Activated gamma-delta T cell treated with Interleukin-2 at 50 U/mL for 16 hours (primary cell): ENCODE measurements at regions not wholly inside any gene's neighbourhood (a gene's known extent, or its start where the extent isn't known, plus 50 kb on each side); places are given as distances from the start of the nearest gene placed in this dataset.
"Not testable (repeated sequence)": the region's sequence is repeated elsewhere in the genome, so short reads cannot be mapped to it uniquely, and the experiment has no call there.

Experiments used
- DNase-seq: peaks from one replicate; pipeline ENCODE4 v3.0.0-alpha.2; 2020

DNA sequence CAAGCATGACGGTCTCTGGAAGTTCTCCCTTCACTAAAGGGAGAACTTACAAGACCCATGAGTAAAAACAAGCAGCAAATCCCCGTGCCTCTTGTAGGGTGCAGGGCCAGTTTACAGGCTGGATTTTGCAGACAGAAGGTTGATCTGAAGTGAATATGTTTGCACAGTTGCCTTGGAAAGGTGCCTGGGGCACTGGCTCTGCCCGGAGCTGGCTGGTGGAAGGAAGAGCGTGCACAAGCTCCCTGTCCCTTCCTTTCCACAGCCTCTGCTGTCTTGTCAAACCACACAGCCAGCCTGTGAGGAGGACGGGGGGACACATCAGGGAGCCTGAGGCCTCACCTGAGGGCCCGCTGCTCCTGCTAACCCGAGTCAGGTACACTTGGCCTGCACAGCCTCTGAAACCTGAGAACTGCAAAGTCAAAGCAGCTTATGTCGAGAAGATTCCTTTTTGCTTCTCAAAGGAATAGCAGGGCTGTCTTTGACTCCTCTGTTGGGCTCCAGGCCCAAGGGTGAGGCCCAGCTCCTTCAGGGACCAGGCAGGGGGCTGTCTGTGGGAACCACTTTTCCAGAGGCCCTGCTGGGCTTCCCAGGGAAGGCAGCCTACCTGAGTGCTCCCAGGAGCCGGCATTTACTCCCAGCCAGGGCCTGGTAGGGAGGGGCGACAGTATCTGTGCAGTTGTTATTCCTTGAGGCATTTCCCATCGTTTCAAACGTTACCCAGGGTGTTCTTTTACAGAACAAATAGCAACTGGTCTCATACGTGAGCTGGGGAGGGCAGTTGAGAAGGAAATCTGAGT lies 251.5 kb downstream of the SIPA1L2 start:
- DNase-seq: no peak

DNA sequence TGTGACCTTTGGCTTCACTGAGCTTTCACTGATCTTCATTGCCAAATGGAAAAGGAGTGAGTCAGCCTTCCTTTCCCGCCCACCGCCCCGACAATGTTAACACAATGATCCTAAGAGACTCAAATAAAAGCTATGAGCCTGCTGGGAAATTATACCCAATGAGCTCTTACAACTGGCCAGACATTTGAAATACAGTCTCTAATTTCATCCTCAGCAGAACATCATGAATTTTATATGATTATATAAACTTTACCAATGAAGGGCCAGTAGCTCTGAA lies 252.5 kb downstream of the SIPA1L2 start:
- no peak for DNase-seq

DNA sequence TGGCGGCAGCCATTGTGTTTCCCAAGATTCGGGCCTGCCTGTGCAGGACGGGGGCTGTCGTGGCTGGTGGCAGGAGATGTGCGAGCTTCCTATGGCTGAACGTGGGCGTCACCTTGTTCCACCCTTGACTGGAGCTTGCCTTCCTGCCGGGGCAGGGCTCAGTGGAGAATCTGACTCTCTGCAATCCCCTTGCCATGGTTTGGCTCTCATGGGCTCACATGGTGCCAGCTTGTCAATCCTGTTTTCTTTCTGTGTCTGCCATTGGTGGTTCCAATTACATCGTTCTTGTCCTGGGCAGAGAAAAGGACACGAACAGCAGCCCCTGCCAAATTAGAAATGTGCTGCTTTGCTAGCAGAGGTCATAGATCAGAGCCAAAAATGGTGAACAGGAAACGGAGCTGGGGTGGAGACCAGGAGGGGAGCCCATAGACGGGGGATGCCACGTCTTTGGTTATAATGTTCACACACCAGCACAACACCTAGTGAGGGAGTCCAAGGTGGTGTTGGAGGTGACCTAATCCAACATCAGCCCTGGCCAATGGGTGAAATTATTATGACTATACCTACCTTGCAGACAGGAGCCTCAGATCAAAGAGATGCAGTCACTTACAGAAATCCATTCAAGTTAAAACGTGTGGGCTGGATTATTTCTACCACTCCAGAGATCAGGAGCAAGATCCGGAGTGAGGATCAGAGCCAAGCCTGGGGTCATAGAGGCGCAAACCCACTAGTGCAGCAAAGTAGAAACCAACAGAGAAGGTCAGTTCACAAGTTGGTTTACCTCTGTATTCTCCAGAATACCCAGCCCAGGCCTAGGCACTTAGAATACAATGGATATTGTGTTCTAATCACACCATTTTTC lies 253.1 kb downstream of the SIPA1L2 start:
- DNase-seq: no peak

DNA sequence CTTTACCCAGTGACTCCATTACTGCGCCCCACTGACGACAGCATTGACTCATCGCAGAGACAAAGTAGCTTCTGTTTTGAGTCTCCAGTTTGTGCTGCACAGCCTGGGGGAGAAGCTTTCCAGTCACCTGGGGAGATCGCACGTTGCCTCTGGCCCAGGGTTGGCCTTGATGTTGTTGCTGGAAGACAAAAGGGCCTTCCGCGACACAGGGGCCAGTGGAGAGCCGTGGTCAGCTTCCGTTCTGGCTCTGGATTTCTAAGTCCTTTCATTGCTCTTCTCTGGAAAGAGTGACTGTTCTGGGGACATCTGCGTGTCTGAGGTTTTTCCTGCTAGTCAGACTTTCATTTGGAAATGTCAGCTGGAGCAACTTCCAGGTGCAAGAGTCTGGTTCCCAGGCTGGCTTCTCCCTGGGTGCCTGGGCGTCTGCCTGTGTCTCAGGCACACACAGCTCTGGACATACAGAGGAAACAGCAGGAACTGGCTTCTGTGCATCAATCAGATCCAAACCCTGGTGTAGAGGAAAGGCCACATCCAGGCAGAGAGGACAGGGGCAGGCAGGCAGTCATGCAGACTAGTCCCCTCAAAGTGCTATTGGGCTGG lies 257.0 kb downstream of the SIPA1L2 start:
- no peak for DNase-seq

DNA sequence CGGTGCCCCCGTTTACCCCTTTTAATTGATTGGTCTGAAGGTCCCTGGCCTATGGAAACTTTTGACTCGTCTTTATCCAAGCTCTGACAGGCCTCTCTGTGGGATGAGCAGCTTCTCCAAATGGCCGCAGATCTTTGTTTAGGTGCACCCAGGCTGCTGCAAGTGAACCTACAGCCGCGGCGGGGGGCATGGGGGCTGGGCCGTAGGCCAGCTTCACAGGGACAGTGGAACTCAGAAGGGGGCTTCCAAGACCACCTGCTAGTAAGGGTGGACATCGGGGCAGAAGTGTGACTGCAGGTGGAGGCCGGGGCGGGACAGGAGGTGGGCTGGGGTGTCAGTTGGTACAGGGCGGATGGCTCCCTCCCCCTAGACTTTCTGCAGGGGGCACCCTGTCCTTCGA lies 257.5 kb downstream of the SIPA1L2 start:
- no peak for DNase-seq

DNA sequence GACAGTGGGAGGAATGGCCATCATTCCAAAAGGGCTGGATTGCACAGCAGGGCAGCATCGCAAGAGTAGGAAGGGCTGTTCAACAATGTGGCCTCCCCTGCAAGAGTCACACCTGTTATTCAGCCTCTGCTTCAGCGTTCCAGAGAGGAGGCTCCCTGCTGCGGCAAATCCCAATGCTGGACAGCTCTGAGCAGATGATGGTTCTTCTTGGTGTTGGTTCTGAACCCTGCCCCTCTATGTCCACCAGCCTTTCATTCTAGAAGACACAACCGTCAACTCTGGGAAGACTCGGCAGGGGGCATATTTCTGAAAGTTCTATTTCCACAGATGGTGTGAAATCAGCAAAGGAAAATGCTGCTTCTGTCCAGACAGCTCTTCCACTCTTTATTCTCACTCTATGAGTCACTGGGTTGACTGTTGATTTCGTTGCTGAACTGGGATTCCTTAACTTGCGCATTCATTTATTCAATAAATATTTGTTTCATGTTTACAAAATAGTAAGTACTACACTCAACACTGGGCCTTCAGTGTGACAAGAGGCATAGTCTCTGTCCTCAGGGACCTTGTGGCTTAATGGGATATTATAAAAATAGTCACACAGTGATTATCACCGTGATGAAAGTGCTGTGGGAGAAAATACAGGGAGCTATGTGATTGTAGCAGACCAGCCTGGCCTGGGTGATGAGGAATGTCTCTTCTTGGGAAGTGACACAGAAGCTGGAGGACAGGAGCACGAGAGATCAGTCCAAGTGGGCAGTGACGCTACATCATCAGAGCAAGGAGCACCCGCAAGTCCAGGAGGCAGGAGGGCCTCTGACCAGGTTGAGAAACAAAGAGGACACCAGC lies 260.3 kb downstream of the SIPA1L2 start:
- DNase-seq: no peak

DNA sequence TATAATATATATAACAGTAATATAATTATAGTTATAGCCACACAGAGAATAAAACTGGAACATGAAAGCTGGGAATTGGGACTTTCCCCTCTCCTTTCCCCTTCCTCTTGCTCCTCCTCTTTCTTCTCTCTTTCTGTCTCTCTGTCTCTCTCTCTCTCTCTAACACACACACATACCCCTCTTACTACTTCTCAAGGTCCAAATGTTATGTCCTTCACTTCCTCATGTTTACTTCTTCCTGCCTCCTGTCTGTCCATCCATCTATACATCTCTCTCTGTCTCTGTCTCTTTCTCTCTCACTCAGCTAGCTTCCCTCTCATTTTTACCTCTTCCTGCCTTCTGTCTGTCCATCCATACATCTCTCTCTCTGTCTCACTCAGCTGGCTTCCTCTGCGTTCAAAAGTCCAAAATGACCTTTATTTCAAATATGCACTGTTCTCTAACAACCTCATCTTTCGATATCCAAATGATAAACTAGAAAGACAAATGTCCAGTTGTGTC lies 261.1 kb downstream of the SIPA1L2 start:
- DNase-seq: no peak

DNA sequence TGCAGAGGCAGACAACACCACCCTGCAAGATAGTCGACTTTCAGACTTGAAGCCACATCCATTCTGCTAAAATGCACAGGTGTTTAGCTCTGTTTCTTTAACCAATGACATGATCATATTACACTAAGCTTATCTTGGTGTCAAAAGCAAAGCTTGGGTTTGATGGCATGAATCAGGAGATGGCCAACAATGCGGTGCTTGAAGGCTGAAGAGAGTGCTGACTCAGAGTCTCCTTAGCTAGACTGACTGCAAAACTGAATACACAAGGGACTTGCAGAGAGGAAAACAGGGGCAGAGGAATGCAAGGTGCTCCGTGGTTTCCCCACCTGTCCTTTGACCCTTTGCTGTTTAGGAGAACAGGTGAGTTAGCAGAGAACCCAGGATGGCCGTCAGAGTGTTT lies 262.6 kb downstream of the SIPA1L2 start:
- no peak for DNase-seq

DNA sequence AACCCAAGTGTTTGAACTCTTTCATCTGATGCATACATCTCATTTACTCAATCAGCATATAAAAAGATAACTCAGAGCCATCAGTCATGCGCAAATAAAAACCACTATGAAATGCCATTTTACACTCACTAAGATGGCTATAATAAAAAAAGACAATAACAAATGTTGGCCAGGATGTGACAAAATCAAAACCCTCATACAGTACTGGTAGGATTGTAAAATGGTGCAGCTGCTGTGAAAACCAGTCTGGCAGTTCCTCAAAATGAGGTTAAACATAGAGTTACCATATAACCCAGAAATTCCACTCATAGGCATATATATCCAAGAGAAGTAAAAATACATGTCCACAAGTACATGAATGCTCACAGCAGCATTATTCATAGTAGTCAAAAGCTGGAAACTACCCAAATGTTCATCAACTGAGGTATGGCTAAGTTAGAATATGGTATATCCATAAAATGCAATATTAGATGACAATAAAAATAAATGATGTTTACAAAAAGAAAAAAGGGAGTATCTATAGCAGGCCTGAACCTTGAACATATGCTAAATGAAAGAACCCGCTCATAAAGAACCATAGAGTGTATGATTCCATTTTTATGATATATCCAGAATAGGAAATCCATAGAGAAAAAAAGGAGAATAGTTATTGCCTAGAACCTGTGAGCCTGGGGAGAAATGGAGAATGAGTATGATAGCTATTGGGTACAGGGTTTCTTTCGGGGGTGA lies 265.1 kb downstream of the SIPA1L2 start:
- no peak for DNase-seq

DNA sequence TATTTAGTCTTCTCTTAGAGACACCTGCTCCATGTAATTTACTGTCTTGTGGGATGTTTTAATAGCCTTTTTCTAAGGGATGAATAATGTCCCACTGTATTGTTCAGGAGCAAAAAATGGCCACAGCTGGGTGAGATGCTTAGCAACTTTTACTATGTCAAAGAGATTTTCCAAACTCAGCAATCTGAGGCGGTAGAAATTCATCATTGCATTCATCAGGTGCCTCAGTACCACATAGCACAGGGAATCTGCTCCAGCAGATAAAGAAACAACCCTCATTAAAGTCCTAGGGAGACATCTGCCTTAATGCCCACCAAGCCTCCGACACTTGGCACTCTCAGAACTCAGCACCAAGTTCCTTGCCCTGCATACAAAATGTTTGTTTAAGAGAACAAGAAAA lies 266.9 kb downstream of the SIPA1L2 start:
- DNase-seq: no peak

DNA sequence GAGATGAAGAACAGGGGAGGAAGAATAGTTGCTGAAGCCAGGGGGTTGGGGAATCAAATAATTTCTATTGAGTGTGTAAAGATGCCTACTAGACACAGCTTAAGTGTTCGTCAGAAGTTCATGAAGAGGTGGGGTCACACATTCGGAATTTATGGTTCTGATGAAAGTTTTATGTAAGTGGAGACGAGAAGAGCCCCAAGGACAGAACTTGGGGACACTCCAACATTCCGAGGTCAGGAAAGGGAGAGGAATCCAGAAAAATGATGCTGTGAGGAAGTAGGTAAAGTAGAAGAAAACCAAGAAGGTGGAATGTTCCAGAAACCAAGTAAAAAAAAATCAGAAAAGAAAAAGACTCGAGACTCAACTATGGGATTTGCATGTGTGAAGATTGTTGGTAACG lies 272.5 kb downstream of the SIPA1L2 start:
- no peak for DNase-seq

DNA sequence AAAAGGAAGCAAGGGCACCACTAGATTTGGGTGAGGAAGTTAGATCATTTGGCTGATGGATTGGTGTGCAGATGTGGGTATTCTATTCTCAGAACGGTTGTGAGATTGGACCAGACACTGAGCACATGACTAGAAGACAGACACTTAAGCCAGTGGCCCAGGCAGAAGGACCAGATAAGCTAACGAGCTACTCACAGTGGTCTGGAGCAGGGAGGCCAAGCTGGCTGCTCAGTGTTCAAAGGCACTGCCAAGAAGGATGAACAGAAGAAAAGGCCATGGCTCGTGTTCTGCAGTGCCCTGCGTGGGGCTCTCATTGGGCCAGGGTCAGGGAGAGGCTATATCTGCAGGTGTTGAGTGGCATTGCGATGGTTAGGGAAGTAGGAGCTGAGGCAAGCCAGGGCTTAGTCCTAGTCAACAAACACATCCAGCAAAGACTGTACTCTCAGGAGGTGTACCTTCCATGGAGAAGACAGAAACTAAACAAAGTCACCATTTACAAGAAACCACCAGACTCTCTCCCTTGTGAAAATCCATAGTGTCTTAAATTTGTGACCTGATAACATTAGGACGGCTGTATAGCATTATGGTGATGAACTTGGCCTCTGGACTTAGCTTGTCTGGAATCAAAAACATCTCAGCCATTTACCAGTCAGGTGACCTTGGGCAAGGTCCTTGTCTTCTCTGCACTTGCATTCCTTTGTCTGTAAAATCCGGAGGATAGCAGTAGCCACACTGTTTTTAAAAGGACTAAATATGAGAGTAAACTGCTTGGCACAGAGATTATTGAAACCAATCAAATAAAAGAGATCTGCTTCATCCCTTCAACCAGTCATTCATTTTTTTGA lies 274.5 kb downstream of the SIPA1L2 start:
- DNase-seq: no peak

DNA sequence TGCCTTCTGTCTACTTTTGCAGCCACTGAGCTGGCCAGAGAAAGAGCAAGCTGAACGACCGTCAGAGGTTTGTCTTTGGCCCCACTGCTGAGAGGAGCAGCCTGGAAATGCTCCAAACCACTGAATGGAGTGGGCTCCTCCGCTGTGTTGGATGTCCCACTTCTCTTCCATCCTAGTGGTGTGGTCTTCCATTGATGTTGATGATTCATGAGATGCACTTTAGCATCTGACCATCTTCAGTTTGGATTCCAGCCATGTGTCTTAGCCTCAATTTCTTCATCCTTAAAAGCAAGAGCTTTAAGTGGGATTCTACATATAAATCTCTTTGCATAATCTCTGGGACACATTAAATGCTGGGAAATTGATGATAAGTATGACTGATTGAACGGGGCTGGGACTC lies 276.9 kb downstream of the SIPA1L2 start:
- no peak for DNase-seq

DNA sequence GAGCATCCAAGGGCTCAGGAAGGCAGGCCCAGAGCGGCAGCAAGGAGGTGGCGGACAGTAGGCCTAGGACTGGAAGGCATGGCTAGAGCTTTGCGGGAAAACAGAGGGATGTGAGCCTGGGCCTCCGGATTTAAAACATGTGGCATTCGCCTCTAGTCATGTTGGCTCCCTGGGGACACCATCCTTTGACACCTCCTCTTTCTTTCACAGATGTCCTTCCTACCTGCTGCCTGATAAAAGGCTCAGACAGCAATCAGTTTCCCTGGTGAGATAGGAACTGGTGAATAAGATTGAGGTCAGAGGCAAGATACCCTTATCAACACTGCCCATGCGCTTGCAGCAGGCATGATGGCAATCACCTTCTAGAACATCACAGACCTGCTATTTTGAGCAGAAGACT lies 277.6 kb downstream of the SIPA1L2 start:
- DNase-seq: no peak

DNA sequence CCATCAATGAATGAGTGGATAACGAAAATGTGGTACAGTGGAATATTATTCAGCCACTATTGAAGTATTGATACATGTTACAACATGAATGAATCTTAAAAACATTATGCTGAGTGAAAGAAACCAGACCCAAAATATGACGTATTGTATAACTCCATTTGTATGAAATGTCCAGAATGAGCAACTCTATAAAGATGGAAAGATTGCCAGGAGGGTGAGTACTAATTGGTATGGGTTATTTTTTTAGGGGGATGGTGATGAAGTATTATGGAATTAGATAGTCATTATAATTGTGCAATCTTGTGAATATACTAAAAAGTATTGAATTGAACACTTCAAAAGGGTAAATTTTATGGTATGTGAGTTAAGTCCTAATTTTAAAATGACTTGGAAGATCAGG lies 278.6 kb downstream of the SIPA1L2 start:
- no peak for DNase-seq

DNA sequence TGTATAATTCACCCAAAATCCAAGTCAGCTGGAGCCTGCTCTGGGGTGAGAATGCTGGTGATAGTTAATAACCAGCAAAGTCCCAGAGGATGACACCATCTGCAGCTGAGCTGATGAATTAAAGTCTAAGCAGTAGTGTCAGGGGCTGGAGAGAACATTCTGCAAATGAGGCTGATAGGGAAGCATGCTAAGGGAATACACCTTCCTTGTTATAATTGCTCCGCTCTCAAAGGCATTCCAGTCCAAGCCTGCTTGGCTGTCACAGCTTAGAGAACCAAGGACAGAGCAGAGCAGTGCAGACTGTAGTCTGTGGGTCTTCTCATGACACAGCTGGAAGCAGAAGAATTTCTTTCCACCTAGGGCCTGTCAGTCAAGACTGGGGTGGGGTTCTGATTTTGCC lies 283.1 kb downstream of the SIPA1L2 start:
- no peak for DNase-seq

DNA sequence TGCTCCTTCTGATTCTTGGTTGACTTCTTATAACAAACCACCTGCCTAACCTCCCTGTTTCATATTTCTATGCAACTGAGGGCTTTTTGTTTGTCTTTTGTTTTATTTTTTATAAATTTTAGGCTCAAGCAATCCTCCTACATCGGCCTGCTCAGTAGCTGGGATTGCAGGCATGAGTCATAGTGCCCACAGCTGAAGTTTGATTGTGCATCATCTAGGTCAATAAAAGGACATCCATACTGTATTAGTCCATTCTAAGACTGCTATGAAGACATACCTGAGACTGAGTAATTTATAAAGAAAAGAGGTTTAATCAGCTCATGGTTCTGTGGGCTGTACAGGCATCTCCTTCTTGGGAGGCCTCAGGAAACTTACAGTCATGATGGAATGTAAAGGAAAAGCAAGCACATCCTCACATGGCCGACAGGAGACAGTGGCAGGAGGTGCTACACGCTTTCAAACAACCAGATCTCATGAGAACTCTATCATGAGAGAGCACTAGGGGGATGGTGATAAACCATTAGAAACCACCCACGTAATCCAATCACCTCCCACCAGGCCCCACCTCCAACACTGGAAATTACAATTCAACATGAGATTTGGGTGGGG lies 285.0 kb downstream of the SIPA1L2 start:
- DNase-seq: no peak

DNA sequence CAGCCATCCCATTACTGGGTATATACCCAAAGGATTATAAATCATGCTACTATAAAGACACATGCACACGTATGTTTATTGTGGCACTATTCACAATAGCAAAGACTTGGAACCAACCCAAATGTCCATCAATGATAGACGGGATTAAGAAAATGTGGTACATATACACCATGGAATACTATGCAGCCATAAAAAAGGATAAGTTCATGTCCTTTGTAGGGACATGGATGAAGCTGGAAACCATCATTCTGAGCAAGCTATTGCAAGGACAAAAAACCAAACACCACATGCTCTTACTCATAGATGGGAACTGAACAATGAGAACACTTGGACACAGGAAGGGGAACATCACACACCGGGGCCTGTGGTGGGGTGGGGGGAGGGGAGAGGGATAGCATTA lies 285.7 kb downstream of the SIPA1L2 start:
- DNase-seq: not testable (repeated sequence)

DNA sequence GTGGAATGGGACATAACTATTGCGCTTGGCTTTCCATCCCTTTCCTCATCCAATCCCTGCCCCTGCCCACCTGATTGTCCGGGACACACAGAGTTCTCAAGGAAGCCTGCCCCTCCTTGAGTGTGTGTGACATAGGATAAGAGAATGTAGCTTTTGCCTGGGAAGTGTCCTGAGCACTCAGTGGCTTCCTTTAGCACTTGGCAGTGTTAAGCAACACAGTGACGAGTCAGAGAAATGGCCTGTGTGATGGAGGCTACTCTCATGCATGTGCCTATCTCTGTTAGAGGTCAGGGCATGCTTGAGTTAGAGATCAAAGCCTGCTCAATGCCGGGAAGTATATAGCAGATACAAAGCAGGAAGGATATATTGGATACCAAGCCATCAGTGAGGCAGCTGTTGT lies 289.5 kb downstream of the SIPA1L2 start:
- no peak for DNase-seq

DNA sequence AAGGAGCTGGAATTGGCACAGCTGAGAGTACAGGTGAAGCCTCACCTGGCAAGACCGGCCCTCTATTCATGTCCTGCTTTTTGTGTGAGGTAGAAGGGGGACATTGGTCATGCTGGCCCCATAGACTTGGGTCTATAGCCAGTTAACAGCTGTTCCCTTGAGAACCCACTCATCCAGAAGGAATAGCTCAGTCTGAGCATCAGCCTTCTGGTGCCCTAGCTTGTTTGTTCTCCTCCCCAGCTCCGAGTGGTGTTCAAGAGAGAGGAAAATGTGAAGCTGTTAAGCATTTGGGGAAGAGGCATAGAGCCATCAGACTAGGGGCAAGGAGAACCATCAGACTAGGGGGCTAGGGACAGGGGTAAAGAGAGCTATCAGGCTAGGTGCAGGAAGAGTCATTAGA lies 290.9 kb downstream of the SIPA1L2 start:
- DNase-seq: no peak

DNA sequence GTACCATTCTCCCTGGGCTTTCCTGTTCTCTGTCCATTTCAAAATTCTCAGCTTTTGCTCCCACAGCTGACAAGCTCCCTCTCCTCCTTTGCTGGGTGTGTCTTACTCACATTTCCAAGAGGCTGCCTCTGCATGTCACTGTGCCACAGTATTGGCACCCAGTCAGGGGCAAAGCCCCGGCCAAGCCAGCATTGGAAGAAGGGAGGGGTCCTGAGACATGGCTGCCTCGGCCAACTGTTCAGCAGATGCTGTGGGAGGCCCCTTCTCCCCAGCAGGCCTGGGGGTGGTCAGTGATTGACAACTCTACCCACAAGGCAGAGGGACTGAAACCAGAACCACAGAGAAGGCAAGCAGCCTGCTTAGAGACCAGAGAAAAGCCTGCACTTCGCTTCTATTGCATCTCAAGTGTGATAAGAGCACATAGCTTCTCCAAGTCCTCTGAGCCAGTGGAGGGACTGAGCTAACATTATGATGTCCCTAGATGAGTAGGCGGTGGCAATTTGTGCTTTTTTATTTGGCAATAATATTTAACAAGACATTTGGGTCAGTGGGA lies 294.1 kb downstream of the SIPA1L2 start:
- no peak for DNase-seq
